WTC11 (cell line): ENCODE measurements at regions not wholly inside any gene's neighbourhood (a gene's known extent, or its start where the extent isn't known, plus 50 kb on each side); places are given as distances from the start of the nearest gene placed in this dataset.

Experiments used
- ATAC-seq: fragments of 200-7000 bp; cut with Tn5 transposase; 2 replicates; pipeline ENCODE4 v1.10.0; 2021; ENCODE audit warnings: mild to moderate bottlenecking, moderate library complexity
- CTCF ChIA-PET: fragments of 300-600 bp; sonication (Branson Sonifier 250); formaldehyde crosslinking; loops from one replicate; lab custom pipeline; 2021; ENCODE audit warnings: antibody characterized with exemption; lab: Charles Lee
- POLR2A ChIA-PET: fragments of 350-600 bp; sonication (Branson Sonifier 250); formaldehyde crosslinking; loops from one replicate; lab custom pipeline; 2021; ENCODE audit warnings: antibody characterized with exemption; lab: Charles Lee
- DNase-seq: peaks from one replicate; pipeline ENCODE4 v3.0.0; 2021; ENCODE audit warnings: low spot score
- H3K27ac Mint-ChIP-seq: 2 replicates; pipeline ENCODE4 v1.8.0; 2021; ENCODE audit warnings: mixed read lengths
- H3K27me3 Mint-ChIP-seq: 2 replicates; pipeline ENCODE4 v1.8.0; 2021; ENCODE audit warnings: low read depth, mild to moderate bottlenecking, moderate library complexity, mixed read lengths
- H3K36me3 Mint-ChIP-seq: 2 replicates; pipeline ENCODE4 v1.8.0; 2021; ENCODE audit warnings: mixed read lengths
- H3K4me1 Mint-ChIP-seq: 2 replicates; pipeline ENCODE4 v1.8.0; 2022; ENCODE audit warnings: mixed read lengths
- H3K4me3 Mint-ChIP-seq: 2 replicates; pipeline ENCODE4 v1.8.0; 2021; ENCODE audit warnings: mild to moderate bottlenecking, moderate library complexity, mixed read lengths
- H3K9me3 Mint-ChIP-seq: 2 replicates; pipeline ENCODE4 v1.8.0; 2021; ENCODE audit warnings: mixed read lengths
- AFF4 ChIP-seq: sonication (generic); formaldehyde crosslinking; IDR thresholded peaks from 2 replicates; pipeline ENCODE4 v1.8.1; 2023; ENCODE audit warnings: mild to moderate bottlenecking, missing genetic modification reagents, borderline replicate concordance
- ELF4 ChIP-seq: sonication (generic); formaldehyde crosslinking; IDR thresholded peaks from 2 replicates; pipeline ENCODE4 v1.8.1; 2022; ENCODE audit warnings: low read depth, mild to moderate bottlenecking, moderate library complexity, missing genetic modification reagents
- RELA ChIP-seq: sonication (generic); formaldehyde crosslinking; IDR thresholded peaks from 2 replicates; pipeline ENCODE4 v1.8.1; 2022; ENCODE audit warnings: missing genetic modification reagents, mild to moderate bottlenecking, borderline replicate concordance
- TEAD4 ChIP-seq: sonication (generic); formaldehyde crosslinking; IDR thresholded peaks from 2 replicates; pipeline ENCODE4 v1.8.0; 2022; ENCODE audit warnings: mild to moderate bottlenecking, missing genetic modification reagents
- USF2 ChIP-seq: sonication (generic); formaldehyde crosslinking; IDR thresholded peaks from 2 replicates; pipeline ENCODE4 v1.8.1; 2023; ENCODE audit warnings: mild to moderate bottlenecking, missing genetic modification reagents, moderate library complexity
- ZNF219 ChIP-seq: sonication (generic); formaldehyde crosslinking; IDR thresholded peaks from 2 replicates; pipeline ENCODE4 v1.8.0; 2023; ENCODE audit warnings: missing genetic modification reagents, mild to moderate bottlenecking, borderline replicate concordance
- ZNF263 ChIP-seq: sonication (generic); formaldehyde crosslinking; IDR thresholded peaks from 2 replicates; pipeline ENCODE4 v1.8.1; 2022; ENCODE audit warnings: low read depth, mild to moderate bottlenecking, moderate library complexity, missing genetic modification reagents
- ZNF281 ChIP-seq: sonication (generic); formaldehyde crosslinking; IDR thresholded peaks from 2 replicates; pipeline ENCODE4 v1.8.0; 2023; ENCODE audit warnings: mild to moderate bottlenecking, missing genetic modification reagents
- ZNF396 ChIP-seq: fragments of 250-450 bp; sonication (Bioruptor Pico); IDR thresholded peaks from 2 replicates; pipeline ENCODE4 v1.8.0; 2021; ENCODE audit warnings: mild to moderate bottlenecking, moderate library complexity, borderline replicate concordance
- ZNF532 ChIP-seq: fragments of 250-450 bp; sonication (Bioruptor Pico); IDR thresholded peaks from 2 replicates; pipeline ENCODE4 v1.9.0; 2021; ENCODE audit warnings: mild to moderate bottlenecking, borderline replicate concordance
- ZNF671 ChIP-seq: fragments of 250-450 bp; sonication (Bioruptor Pico); IDR thresholded peaks from 2 replicates; pipeline ENCODE4 v1.8.0; 2021; ENCODE audit warnings: mild to moderate bottlenecking
- TF ChIP-seq, protein P1 (sequence below): fragments of 250-450 bp; sonication (Bioruptor Pico); IDR thresholded peaks from 2 replicates; pipeline ENCODE4 v1.9.0; 2021; ENCODE audit warnings: mild to moderate bottlenecking
- TF ChIP-seq, protein P2 (sequence below): sonication (generic); formaldehyde crosslinking; IDR thresholded peaks from 2 replicates; pipeline ENCODE4 v1.8.0; 2022; ENCODE audit warnings: mild to moderate bottlenecking, missing genetic modification reagents
- TF ChIP-seq, protein P3 (sequence below): sonication (generic); formaldehyde crosslinking; IDR thresholded peaks from 2 replicates; pipeline ENCODE4 v1.8.1; 2023; ENCODE audit warnings: mild to moderate bottlenecking, missing genetic modification reagents, moderate library complexity

- no peak for TF ChIP-seq ZNF532 (CRISPR knock-in tag)
- no peak for TF ChIP-seq ZNF396 (CRISPR knock-in tag)
- TF ChIP-seq RELA (CRISPR knock-in tag), result no peak
- TF ChIP-seq, all 79 proteins: peak for 0
Observed at GRCh38 chr2:53519918-53520841, 247.4 kb upstream of the CHAC2 start (continued).

GRCh38 chr2:53517406-53517805, 250.2 kb upstream of the CHAC2 start:
- no peaks in the 10 kb centered on the region for H3K27me3 Mint-ChIP-seq
- POLR2A ChIA-PET, result no interaction called here
- no peak for DNase-seq
- no peak overlapping the region for H3K4me3 Mint-ChIP-seq
- no peak overlapping the region for H3K27ac Mint-ChIP-seq
- H3K4me1 Mint-ChIP-seq, result peaks cover 19% of the 10 kb centered on the region
- no peaks in the 10 kb centered on the region for H3K36me3 Mint-ChIP-seq
- CTCF ChIA-PET, result no interaction called here
- TF ChIP-seq USF2 (CRISPR knock-in tag) (no peak), TEAD4 (no peak), AFF4 (no peak)
- H3K9me3 Mint-ChIP-seq, result no peaks in the 10 kb centered on the region
- no peak for ATAC-seq

- Mint-ChIP-seq H3K4me1 (peaks cover 19% of the 10 kb centered on the region), H3K9me3 (no peaks in the 10 kb centered on the region), H3K36me3 (no peaks in the 10 kb centered on the region), H3K4me3 (no peak overlapping the region), H3K27me3 (no peaks in the 10 kb centered on the region), H3K27ac (no peak overlapping the region)
- ATAC-seq, result no peak
- DNase-seq, result no peak
- POLR2A ChIA-PET, result no interaction called here
- CTCF ChIA-PET, result interaction anchor here (1.6 kb wide), 1 partner anchor 498 kb away, joined by 7 read pairs; no protein-coding TSS in a partner anchor
- no peak for TF ChIP-seq ZNF219
- no peak for TF ChIP-seq ZNF281 (CRISPR knock-in tag)
- TF ChIP-seq ZNF263 (CRISPR knock-in tag), result no peak
- TF ChIP-seq, protein P1, sequence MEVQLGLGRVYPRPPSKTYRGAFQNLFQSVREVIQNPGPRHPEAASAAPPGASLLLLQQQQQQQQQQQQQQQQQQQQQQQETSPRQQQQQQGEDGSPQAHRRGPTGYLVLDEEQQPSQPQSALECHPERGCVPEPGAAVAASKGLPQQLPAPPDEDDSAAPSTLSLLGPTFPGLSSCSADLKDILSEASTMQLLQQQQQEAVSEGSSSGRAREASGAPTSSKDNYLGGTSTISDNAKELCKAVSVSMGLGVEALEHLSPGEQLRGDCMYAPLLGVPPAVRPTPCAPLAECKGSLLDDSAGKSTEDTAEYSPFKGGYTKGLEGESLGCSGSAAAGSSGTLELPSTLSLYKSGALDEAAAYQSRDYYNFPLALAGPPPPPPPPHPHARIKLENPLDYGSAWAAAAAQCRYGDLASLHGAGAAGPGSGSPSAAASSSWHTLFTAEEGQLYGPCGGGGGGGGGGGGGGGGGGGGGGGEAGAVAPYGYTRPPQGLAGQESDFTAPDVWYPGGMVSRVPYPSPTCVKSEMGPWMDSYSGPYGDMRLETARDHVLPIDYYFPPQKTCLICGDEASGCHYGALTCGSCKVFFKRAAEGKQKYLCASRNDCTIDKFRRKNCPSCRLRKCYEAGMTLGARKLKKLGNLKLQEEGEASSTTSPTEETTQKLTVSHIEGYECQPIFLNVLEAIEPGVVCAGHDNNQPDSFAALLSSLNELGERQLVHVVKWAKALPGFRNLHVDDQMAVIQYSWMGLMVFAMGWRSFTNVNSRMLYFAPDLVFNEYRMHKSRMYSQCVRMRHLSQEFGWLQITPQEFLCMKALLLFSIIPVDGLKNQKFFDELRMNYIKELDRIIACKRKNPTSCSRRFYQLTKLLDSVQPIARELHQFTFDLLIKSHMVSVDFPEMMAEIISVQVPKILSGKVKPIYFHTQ (CRISPR knock-in tag), result no peak
- TF ChIP-seq, protein P2, sequence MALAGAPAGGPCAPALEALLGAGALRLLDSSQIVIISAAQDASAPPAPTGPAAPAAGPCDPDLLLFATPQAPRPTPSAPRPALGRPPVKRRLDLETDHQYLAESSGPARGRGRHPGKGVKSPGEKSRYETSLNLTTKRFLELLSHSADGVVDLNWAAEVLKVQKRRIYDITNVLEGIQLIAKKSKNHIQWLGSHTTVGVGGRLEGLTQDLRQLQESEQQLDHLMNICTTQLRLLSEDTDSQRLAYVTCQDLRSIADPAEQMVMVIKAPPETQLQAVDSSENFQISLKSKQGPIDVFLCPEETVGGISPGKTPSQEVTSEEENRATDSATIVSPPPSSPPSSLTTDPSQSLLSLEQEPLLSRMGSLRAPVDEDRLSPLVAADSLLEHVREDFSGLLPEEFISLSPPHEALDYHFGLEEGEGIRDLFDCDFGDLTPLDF (CRISPR knock-in tag), result no peak
- TF ChIP-seq ELF4 (CRISPR knock-in tag), result no peak
- TF ChIP-seq, protein P3, sequence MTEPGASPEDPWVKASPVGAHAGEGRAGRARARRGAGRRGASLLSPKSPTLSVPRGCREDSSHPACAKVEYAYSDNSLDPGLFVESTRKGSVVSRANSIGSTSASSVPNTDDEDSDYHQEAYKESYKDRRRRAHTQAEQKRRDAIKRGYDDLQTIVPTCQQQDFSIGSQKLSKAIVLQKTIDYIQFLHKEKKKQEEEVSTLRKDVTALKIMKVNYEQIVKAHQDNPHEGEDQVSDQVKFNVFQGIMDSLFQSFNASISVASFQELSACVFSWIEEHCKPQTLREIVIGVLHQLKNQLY (CRISPR knock-in tag), result no peak
- TF ChIP-seq ZNF671 (CRISPR knock-in tag), result no peak
Observed at GRCh38 chr2:53516650-53517049, 251.0 kb upstream of the CHAC2 start.
